Medulla oblongata (tissue), 1 donor: ENCODE measurements at regions not wholly inside any gene's neighbourhood (a gene's known extent, or its start where the extent isn't known, plus 50 kb on each side); places are given as distances from the start of the nearest gene placed in this dataset.
"Not testable (repeated sequence)": the region's sequence is repeated elsewhere in the genome, so short reads cannot be mapped to it uniquely, and the experiment has no call there.

ENCODE experiments used
- DNase-seq: peaks from one replicate; pipeline ENCODE4 v3.0.0-alpha.2; 2015; ENCODE audit errors: extremely low spot score

- no peak for DNase-seq
These were observed 109.1 kb downstream of the SEPTIN7 start for GRCh38 chr7:35909870-35910357.

GRCh38 chr7:35910621-35911020 is 109.8 kb downstream of the SEPTIN7 start:
- DNase-seq: not testable (repeated sequence)

DNA sequence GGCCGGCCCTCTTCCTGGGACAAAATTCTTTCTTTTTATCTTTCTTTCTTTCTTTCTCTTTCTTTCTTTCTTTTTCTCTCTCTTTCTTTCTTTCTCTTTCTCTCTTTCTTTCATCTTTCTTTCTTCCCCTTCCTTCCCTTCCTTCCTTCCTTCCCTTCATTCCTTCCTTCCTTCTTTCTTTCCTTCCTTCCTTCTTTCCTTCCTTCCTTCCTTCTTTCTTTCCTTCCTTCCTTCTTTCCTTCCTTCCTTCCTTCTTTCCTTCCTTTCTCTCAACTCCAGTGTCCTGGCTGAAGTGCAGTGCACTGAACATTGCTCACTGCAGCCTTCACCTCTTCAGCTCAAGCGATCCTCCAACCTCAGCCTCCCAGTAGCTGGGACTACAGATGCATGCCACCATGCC is 112.5 kb downstream of the SEPTIN7 start:
- not testable (repeated sequence) for DNase-seq

GRCh38 chr7:35914214-35914613 is 113.4 kb downstream of the SEPTIN7 start:
- DNase-seq: not testable (repeated sequence)

GRCh38 chr7:35915247-35915955 is 114.5 kb downstream of the SEPTIN7 start:
- DNase-seq: not testable (repeated sequence)

DNA sequence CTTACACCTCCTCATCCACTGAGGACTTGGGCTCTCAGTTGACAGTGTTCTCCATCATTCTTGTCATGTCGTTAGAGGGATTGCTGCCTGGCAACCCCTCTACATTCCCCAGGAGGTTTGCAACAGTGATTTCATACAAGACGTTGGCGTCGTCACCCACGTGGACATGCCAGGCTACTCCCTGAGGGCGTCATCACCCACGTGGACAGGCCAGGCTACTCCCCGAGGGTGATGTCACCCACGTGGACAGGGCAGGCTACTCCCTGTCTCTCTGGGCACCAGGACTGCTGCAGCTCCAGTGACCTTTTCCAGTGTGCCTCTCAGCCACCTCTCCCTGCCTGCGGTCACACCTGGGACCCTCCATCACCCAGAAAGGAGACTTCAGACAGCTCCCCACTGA is 117.4 kb downstream of the SEPTIN7 start:
- not testable (repeated sequence) for DNase-seq

GRCh38 chr7:35919607-35920006 is 118.8 kb downstream of the SEPTIN7 start:
- not testable (repeated sequence) for DNase-seq

GRCh38 chr7:35921338-35921737 is 120.5 kb downstream of the SEPTIN7 start:
- not testable (repeated sequence) for DNase-seq

- DNase-seq: not testable (repeated sequence)
These were observed 123.8 kb downstream of the SEPTIN7 start for GRCh38 chr7:35924668-35925067.

GRCh38 chr7:35926966-35927365 is 126.1 kb downstream of the SEPTIN7 start:
- not testable (repeated sequence) for DNase-seq

- DNase-seq: not testable (repeated sequence)
These were observed 130.3 kb downstream of the SEPTIN7 start for GRCh38 chr7:35931134-35931533.

- not testable (repeated sequence) for DNase-seq
These were observed 130.7 kb downstream of the SEPTIN7 start for GRCh38 chr7:35931551-35931950.

DNA sequence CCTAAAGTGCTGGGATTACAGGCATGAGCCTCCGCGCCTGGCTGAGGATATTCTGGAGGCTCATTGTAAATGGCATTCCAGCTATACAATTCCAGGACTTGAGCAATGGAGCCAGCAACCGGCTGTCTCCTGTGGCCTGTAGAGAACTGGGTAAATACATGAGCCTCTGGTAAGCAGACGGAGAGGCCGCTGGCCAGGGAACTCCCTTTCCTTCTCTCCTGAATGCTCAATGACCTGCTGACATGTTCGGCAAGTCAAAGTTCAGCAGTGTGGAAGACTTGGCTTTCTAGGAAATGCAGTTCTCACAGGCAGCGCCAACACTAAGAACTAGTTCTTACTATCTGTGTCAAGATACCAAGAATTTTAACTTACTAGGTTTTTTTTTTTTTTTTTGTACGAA is 139.8 kb downstream of the SEPTIN7 start:
- DNase-seq: not testable (repeated sequence)

GRCh38 chr7:35945621-35946020 is 144.8 kb downstream of the SEPTIN7 start:
- DNase-seq: not testable (repeated sequence)

- not testable (repeated sequence) for DNase-seq
These were observed 154.9 kb downstream of the SEPTIN7 start for GRCh38 chr7:35955735-35956134.

GRCh38 chr7:35956988-35957387 is 156.1 kb downstream of the SEPTIN7 start:
- not testable (repeated sequence) for DNase-seq

GRCh38 chr7:35961260-35961659 is 160.4 kb downstream of the SEPTIN7 start:
- DNase-seq: not testable (repeated sequence)

DNA sequence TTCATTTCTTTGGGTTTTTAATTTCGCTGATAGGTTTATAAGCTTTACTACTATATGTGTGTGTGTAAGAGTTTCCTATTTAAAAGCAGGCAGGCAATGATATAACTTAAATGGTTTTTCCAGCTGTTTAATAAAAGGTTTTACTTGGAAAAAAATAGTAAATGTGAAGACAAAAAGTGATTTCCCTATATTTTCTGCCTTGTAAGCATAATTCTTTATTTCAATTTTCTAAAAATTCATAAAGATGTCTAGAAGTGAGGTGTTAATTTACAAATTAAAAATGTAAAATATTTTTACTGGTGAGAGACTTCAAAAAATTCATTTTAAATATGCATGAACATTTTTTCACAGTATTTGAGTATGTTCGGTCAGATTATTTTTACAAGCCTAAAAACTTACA is 161.8 kb downstream of the SEPTIN7 start:
- not testable (repeated sequence) for DNase-seq

GRCh38 chr7:35967366-35968139 is 166.7 kb downstream of the SEPTIN7 start:
- DNase-seq: no peak

DNA sequence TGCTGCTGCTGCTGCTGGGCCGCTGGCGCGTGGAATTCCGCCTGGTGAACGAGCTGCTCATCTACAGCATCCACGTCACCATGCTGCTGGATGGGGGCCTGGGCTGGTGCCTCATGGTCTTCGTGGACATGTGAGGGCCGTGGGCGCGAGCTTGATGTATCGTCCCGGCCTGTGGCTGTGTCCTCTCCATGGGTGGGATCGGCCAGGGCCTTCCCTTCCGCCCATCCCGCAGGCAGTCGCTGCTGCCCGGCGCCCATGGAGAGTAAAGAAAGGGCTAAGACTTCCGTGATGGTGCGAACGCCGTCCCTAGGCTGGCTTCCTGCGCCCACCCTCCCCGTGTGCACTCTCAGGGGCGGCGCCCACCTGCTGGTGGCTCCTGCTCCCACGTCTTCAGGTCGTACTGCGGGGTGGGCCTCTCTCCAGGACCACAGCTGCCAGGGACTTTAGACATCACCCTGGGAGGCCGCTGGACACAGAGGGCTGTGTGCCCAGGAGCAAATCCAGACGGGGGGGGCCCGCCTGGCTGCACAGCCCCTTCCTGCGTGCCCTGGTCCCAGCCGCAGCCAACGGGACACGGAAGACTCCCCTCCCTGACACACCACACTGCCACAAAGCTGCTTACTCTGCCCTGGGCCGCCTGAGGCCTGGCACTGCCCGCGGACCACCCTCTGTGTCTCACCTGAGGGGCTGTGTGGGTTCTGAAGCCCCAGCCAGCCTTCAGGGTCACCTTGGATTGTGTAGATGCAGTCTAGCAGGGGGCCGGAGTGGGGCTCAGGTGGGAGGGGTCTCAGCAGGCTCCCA is 167.5 kb downstream of the SEPTIN7 start:
- no peak for DNase-seq

- DNase-seq: no peak
These were observed 168.2 kb downstream of the SEPTIN7 start for GRCh38 chr7:35969066-35969465.

GRCh38 chr7:35970458-35970857 is 169.6 kb downstream of the SEPTIN7 start:
- DNase-seq: no peak
